ENCODE measurements at regions not wholly inside any gene's neighbourhood (a gene's known extent, or its start where the extent isn't known, plus 50 kb on each side); places are given as distances from the start of the nearest gene placed in this dataset.
"Not testable (repeated sequence)": the region's sequence is repeated elsewhere in the genome, so short reads cannot be mapped to it uniquely, and the experiment has no call there.

DNA sequence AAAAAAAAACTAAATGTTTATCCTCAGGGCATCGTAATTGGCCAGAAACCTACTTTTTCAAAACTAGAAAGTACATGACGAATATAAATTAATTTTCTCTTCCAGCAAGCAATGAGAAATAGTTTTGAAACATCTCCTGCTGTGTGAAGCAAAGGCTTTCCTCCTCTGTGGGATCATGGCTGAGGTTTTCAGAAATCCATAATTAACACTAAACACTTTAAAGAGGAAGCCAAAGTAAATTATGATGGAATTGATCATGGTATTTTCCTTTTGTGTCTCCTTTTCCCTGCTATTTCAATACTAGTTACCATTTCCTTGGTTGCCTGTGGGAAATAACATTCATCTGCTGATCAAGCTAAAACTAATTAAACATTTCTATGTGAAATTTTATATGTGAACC, 1413.8 kb upstream of the PCDH20 start:
- DNase-seq (ENCODE audit: low read depth), result no peak

DNA sequence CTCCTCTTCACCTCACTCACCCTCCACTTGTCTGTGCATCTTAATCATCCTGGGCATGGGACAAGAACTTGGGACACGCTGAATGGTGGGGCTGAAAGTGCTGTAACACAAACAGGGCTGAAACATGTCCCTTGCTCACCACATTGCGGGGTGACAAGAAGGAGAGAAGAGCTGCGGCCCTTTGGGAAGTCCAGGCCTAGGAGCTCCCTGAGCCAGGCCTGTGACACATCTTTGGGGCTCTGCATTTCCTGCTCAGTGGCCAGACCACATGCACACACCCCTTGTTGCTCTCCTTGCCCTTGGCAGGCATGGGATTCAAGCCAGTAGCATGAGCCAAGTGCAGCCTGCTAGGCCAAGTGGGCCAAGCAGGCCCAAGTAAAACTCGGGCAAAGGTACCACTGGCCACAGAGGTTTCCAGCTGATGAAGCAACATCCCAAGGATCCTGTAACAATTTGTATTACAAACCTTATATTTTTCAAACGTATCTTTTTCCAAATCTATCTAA, 1384.3 kb upstream of the PCDH20 start:
- no peak for DNase-seq (ENCODE audit: low read depth)

DNA sequence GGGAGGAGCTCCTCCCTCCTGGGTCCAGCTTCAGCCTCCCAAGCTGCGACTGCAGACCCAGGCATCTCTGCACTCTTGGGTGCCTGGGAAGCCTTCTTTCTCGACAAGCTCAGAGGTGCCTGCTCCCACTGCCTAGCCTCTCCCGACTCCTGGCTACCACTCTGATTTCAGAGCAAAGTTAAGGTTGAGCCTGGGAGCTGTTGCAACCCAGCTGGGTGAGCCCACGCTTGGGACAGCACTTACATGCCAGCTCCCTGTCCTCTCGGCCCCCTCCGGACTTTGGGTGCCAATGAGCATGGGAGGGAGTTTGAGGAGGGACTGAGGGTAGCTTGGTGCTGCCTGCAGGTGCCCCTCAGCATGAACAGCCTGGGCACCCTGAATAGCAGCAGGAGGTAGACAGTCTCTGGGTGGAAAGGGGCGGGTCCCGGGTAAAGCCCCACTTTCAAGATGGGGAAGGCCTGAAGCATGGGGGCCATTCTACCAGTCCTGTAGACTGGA, 1383.4 kb upstream of the PCDH20 start:
- no peak for DNase-seq (ENCODE audit: low read depth)

DNA sequence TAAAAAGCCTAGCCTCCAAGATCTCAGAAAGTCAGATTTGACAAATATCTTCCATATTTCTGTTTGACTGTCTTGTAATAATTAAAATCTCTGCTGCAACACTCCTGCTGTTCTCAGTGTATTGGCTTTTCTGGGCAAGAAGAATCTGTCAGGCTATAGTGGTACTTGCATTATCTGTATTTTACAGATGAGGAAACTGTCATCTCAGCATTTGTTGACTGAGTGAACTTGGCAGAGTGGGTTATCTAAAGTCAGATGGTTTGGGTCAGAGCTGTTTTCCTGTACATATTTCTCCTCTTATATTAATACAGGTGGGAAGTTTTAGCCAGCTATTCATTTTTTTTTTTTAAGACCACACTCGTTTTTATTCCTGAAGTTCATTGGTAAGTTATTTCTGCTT, 1378.2 kb upstream of the PCDH20 start:
- DNase-seq (ENCODE audit: low read depth), result no peak

DNA sequence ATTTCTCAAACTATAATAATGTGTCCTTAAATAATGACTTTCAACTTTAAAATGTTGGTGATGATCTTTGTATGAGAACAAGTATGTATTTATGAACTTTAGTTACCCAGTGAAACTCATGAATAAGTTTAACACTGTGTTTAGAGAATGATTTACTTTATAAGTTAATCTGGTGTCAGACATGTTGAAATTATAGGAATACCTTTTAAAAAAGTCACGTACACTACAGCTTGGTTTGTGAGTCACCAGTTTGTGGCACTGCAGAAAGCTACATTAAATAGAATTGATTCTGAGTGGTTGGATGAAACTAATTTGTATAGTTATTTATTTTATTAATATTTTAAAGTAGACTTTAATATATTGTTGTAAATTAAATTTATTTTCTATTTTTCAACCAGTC, 1366.2 kb upstream of the PCDH20 start:
- DNase-seq (ENCODE audit: low read depth), result no peak

DNA sequence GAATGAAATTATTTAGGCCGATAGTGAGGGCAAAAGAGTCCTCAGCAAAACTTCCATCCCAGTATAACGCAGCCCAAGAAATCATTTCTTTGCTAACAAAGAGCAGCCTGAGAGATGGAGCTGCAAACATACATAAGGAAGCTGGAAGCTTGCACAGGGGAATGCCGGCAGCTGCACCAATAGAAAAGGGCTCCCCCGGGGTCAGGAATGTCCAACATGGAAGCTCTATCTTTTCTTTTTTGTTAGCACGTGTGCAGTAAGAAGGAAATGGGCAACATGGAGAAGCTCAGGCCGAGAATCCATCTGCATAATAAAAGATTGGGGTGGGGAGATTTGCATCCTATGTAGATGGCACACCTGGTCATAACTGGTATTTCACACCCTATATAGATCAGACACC, 1363.5 kb upstream of the PCDH20 start:
- DNase-seq (ENCODE audit: low read depth), result no peak

DNA sequence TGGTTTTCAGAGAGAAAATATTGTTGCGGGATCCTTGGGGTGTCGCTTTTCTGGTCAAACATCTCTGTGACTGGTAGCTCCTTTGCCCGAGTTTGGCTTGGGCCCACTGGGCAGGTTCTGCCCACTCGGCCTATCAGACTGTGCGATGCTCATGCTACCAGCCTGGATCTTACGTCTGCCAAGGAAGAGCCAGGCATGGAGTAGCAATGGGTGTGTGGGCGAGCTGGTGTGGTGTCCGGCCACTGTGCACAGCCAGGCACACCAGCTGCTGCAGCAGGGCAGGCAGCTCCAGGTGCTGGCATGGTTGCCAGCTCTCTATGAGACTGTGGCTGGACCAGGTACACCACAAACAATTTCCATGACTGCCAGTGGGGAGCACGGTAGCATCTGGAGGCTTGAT, 1351.8 kb upstream of the PCDH20 start:
- no peak for DNase-seq (ENCODE audit: low read depth)

DNA sequence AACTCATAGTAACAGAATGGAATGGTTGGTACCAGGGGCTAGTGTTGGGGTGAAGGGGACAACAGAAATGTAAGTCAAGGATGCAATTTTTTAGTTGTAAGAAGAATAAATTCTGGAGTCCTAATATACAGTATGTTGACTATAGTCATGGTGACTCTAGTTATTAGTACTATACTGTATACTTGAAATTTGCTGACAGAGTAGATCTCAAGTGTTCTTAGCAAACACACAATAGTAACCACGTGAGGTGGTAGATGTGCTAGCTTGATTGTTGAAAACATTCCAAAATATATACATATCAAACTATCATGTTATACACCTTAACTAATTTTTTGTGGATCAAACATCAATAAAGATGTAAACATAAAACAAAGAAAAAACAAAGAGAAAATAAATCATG, 1345.1 kb upstream of the PCDH20 start:
- DNase-seq (ENCODE audit: low read depth), result no peak

DNA sequence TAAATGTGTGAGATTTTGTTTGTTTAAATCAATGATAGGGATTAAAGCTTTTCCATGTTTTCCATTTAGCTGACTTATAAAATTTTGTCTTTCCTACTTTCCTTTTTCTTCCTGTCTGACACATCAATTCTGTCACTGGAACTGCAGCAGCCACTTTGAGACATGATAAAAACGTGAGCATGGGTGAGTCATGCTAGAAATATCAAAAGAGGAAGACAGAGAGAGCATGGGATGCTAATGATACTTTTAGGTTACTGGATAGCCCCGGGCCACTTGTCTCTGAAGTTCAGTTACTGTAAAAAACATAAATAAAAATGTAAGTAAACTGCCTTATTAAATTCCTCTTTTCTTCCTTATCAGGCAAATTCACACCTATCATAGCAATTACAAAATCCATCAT, 1332.0 kb upstream of the PCDH20 start:
- DNase-seq (ENCODE audit: low read depth), result no peak

DNA sequence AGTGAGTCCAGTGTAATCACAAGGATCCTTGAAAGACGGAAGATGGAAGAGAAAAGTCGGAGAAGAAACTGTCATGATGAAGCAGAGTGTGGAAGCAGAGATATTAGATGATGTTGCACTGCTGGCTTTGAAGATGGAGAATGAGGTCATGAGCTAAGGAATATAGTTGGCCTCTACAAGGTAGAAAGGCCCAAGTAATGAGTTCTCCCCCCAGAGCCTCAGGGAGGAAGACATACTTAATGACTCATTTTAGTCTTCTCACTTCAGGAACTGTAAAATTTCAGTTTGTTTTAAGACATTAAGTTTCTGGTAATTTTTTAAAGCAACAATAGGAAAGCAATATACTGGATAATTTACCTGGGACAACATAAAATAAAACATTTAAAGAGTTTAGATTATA, 1331.5 kb upstream of the PCDH20 start:
- DNase-seq (ENCODE audit: low read depth), result no peak

DNA sequence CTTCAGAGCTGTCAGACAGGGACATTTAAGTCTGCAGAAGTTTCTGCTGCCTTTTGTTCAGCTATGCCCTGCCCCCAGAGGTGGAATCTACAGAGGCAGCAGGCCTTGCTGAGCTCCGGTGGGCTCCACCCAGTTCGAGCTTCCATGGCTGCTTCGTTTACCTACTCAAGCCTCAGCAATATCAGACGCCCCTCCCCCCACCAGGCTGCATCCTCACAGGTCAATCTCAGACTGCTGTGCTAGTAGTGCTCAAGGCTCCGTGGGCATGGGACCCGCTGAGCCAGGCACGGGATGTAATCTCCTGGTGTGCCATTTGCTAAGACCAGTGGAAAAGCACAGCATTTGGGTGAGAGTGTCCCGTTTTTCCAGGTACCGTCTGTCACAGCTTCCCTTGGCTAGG, 1314.1 kb upstream of the PCDH20 start:
- DNase-seq (ENCODE audit: low read depth), result not testable (repeated sequence)

DNA sequence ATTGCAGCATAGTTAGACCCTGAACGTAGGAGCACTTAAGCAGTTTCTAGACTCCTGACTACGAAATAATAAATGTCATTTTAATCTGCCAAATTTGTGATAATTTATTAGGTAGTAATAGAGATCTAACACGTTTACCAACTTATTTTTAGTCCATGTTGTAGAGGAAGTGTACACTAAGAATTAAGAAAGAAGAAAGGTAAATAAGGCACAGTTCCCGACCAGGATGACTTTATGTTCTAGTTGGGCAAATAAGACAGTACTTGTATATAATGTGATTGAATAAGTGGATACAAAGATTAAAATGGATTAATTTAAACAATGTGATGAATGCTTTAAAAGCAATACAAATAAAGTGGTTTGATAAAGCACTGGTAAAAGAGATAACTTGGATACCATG, 1306.2 kb upstream of the PCDH20 start:
- DNase-seq (ENCODE audit: low read depth), result no peak

DNA sequence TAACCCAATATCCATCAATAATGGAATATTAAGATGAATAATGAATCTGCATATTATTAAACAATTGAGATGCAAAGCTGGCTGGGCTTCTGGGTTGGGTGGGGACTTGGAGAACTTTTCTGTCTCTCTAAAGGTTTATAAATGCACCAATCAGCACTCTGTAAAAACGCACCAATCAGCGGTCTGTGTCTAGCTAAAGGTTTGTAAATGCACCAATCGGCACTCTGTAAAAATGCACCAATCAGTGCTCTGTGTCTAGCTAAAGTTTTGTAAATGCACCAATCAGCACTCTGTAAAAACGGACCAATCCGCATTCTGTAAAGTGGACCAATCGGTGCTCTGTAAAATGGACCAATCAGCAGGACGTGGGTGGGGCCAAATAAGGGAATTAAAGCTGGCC, 1296.3 kb upstream of the PCDH20 start:
- not testable (repeated sequence) for DNase-seq (ENCODE audit: low read depth)

DNA sequence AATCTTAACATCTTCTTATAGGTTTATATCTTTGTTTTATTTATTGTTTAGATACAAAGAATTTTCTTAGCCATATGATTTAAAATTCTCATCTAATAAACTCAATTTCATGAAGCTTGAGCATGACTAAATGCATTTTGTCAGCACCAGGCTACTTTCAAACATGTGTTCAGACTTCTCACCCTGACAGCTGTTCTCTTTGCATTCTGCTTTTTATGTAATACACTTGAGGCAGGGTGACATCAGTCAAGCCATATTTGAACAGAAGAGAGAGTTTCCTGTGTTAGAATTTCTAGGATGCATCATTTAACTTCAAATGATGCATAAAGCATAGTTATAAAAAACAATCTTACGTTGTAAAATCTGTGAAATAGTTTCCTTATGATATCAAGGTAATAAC, 1295.1 kb upstream of the PCDH20 start:
- DNase-seq (ENCODE audit: low read depth), result no peak

DNA sequence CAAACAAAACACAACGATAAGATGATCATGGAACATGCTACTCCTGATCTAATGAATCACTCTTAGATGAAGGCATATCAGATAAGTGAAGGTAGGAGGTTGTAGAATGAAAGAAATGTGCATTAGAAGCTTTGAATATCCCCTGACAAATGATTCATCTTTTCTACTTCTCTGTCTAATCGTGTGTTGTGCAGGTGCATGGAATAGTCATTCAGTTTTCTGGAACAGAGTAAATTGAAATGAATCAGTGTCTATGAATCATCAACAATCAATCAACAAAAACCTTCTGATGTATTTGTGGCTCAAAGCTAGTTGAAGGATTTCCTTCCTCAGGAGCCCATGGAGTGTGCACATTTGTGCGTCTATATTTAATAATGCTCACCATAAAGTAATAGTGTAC, 1290.4 kb upstream of the PCDH20 start:
- peak; percentile 2 for DNase-seq (ENCODE audit: low read depth)

DNA sequence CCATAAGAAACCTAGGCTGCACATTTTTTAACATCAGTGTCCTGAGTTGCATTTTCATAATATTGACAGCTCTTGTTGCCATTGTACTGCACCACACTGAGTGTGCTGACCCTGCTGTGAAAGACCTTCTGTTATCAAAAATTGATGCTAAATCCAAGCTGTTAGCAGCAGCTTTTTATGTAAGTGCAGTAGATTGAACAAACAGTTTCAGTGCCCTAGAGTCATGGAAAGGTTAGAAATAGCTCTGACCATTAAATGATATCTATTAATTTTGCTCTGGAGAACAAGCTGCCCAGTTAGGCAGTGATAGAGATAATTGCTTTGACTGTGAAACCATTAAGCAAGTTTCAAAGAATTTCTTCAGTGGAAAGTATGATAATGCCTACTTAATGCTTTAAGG, 1289.2 kb upstream of the PCDH20 start:
- no peak for DNase-seq (ENCODE audit: low read depth)

DNA sequence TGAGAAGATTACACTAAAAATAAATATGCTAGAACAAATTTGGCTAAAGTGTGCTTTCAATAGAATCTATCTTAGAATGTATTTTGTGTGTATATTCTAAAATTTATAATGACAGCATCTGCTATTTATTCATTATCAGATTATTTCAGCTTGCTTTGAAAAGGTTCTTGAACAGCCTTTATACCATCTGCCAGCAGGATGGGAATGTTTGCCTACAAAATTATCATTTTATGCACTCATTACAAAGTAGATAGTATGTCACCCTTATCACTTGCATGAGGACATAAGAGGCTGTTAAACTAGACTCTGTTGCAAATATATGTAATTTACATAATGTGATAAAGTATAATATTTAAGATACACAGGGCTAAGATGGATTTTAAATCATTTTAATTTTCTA, 1286.9 kb upstream of the PCDH20 start:
- DNase-seq (ENCODE audit: low read depth), result no peak

DNA sequence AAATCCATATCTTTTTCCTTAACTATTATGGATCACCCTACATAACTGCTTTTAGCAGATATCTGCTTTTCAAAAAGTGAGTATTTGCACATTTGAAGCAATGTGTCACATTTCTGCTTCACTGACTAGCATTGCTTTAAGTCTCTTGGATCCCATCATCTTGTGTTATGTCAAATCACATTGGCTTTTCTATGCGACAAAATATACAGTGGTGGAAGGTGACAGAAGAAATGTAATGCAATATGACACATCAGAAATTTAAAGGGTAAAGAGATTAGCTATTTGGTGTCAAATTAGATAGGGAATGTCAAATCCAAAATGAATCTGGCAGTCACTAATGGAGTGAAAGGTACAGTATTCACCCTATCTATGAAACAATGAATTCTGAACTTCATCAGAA, 1282.1 kb upstream of the PCDH20 start:
- no peak for DNase-seq (ENCODE audit: low read depth)

DNA sequence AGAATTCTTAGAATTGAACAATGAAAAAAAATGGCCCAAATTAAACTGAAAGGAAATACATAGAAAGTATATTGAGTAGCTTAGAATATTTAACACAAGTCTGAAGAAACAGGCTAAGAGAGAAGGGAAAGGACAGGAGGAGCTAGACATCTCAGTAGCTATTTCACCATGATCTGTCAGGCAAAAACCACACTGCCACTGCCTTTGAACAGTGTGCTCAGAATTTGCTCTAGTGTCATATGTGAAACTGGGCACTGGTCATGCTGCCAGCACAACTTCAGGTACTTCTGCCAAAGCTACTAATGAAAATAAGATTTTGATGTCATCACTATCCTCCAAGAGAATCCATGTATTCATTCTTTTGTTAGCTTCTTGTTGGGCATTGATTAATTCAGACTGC, 1280.8 kb upstream of the PCDH20 start:
- no peak for DNase-seq (ENCODE audit: low read depth)

DNA sequence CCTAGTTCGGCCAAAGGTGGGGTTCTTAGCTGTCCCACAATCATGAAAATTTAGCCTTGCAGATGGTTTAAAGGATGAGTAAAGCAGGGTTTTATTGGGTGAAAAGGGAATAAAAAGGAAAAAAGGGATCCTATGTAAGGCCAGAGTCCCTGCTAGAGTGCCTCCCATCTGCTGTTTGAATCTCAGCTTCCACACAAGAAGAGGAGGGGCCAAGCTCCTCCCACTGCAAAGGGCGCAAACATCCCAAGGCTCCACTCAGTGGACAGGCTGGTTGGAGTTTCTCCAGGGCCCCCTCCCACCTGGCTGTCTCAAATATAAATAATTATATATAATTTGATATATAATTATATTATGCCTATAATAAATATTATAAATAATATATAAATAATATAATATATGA, 1272.1 kb upstream of the PCDH20 start:
- no peak for DNase-seq (ENCODE audit: low read depth)

DNA sequence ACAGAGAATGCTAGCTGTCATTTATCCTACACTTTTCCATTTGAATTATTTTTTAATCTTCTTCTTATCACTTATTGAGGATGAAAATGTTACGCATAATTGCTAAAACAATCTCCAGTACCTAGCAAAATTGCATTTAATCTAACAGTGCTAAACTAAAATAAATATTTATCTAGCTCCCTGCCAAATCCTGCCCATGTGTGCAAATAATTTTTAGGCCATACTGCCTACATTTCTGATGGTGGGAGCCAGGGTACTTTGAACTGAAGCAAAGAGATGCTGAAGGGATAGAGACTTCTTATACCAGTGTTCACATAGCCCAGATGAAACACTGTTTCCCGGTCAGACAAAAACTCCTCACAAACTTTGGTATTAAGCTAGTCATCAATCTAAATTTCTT, 1268.7 kb upstream of the PCDH20 start:
- no peak for DNase-seq (ENCODE audit: low read depth)

DNA sequence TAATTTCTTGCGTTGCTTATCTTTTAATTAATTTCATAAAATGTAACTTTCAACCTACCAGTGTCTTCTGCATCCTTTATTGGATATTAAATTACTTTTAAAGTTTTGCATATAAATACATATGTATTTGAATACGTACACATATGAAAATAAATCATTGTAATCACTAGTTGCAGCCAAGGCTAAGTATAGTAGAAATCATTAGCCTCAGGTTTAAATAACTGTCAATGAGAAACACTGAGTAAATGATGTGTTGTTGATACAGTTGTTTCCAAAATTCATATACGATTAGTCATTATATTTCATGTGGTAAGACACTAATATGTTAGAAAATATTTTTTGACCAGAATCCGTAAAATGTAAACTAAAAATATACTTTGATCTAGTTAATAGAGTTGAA, 1267.1 kb upstream of the PCDH20 start:
- no peak for DNase-seq (ENCODE audit: low read depth)

DNA sequence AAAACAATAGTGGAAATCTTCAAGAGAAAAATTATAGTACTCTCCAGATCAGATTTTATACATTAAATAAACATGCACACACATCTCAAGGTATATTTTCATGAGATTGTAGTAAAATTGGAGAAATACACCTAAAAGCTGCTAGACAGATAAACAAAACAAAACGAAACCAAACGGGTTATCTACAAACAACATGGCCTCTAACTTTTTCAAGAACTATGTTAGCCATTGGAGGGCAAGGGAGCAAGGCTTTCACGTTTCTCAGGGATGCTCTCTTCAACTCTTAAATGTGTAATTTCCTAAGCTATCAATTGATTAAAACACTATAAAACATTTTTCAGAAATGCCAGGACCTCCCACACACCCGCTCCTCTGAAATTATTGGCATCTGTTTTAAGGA, 1262.4 kb upstream of the PCDH20 start:
- DNase-seq (ENCODE audit: low read depth), result no peak

DNA sequence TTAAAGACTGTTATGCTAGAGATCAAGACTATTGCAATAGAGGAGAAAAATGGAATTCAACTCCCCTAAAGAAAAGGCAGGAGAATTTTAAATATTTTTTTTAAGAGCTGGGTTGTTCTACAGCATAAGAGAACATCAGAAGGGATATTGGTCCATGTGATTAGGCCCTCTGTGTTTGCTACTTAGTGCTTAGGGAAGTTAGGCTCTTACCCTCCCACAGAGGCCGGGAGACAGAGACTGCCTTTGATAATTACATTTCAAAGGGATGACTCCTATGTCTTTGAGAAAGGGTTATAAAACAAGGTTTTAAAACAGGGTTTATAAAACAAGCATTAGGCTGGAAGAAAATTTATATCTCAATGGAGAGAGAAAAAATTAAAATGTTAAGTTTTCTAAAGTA, 1248.1 kb upstream of the PCDH20 start:
- DNase-seq (ENCODE audit: low read depth), result no peak

DNA sequence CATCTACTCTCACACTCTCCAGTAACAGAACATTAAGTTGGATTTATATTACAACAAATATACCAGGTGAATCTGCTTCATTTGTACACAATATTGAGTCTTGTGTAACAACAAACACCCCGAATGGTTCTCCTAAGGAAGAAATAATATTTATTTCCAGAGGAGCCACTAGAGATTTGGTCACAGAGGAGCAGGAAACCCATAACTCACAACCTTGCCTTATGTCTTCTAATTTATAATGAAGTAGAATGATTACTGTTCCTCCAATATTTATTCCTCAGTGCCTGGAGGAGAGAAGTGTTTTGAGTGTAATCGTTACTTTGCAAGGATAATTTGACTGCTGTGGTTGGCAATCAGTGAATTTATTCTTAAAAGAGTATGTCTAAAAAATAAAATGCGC, 1243.7 kb upstream of the PCDH20 start:
- no peak for DNase-seq (ENCODE audit: low read depth)

Data from iris pigment epithelial cell (primary cell).